ENCODE measurements at regions not wholly inside any gene's neighbourhood (a gene's known extent, or its start where the extent isn't known, plus 50 kb on each side); places are given as distances from the start of the nearest gene placed in this dataset.

GRCh38 chrX:140064993-140065392 lies 99.7 kb upstream of the CXorf66 start:
- H3K4me1 Mint-ChIP-seq = no peaks in the 10 kb centered on the region; the same call in 2 of the 3 replicates
- Histone ChIP-seq H3K9me2 (ENCODE audit: insufficient read depth) (no peaks in the 10 kb centered on the region), H3K27ac (ENCODE audit: low read depth) (no peak overlapping the region), H2AFZ (no peak overlapping the region), H3K4me3 (no peak overlapping the region), H4K20me1 (replicated peaks; ENCODE audit: insufficient read depth) (no peaks in the 10 kb centered on the region), H3K79me2 (replicated peaks; ENCODE audit: insufficient read depth) (no peaks in the 10 kb centered on the region), H3K4me1 (ENCODE audit: insufficient read depth) (no peaks in the 10 kb centered on the region), H3F3A (replicated peaks; ENCODE audit: low read depth) (no peaks in the 10 kb centered on the region), H3K36me3 (ENCODE audit: insufficient read depth) (no peaks in the 10 kb centered on the region), H3K4me2 (no peak overlapping the region), H3K27me3 (ENCODE audit: insufficient read depth) (no peaks in the 10 kb centered on the region)
- TF ChIP-seq REST (IDR thresholded peaks at IDR 0.05; ENCODE audit: unreplicated experiment) (no peak), EZH2phosphoT487 (IDR thresholded peaks at IDR 0.05; ENCODE audit: unreplicated experiment) (no peak), POLR2AphosphoS5 (IDR thresholded peaks at IDR 0.05; ENCODE audit: low read depth) (no peak), CREB1 (CRISPR knock-in tag; IDR thresholded peaks at IDR 0.05; ENCODE audit: low read depth) (no peak), EZH2 (IDR thresholded peaks at IDR 0.05; ENCODE audit: low read depth, unreplicated experiment) (no peak), ETS1 (IDR thresholded peaks at IDR 0.05) (no peak), STAT1 (IDR thresholded peaks at IDR 0.05; ENCODE audit: unreplicated experiment) (no peak), JUNB (IDR thresholded peaks at IDR 0.05; ENCODE audit: unreplicated experiment) (no peak), ZNF114 (CRISPR knock-in tag; IDR thresholded peaks at IDR 0.05) (no peak)
- H3K4me3 Mint-ChIP-seq = no peak overlapping the region
- H3K9me3 Mint-ChIP-seq = no peaks in the 10 kb centered on the region
- no peaks in the 10 kb centered on the region for H3K36me3 Mint-ChIP-seq (ENCODE audit: low read depth)
- H3K27ac Mint-ChIP-seq = no peak overlapping the region
- ATAC-seq = no peak
- H3K27me3 Mint-ChIP-seq (ENCODE audit: insufficient read depth, low read depth, poor library complexity) = no peaks in the 10 kb centered on the region
- no peak for DNase-seq (ENCODE audit: low spot score)

- H3K27me3 Mint-ChIP-seq (ENCODE audit: insufficient read depth, low read depth, poor library complexity) = peaks cover 4% of the 10 kb centered on the region
- H3K9me2 ChIP-seq (ENCODE audit: insufficient read depth) = no peaks in the 10 kb centered on the region
- no peaks in the 10 kb centered on the region for H4K20me1 ChIP-seq (replicated peaks; ENCODE audit: insufficient read depth)
- no peaks in the 10 kb centered on the region for H3K27me3 ChIP-seq (ENCODE audit: insufficient read depth)
- no peak overlapping the region for H3K27ac ChIP-seq (ENCODE audit: low read depth)
- H3K9me3 Mint-ChIP-seq = no peaks in the 10 kb centered on the region
- H3K4me3 Mint-ChIP-seq = no peak overlapping the region
- H3K27ac Mint-ChIP-seq = no peak overlapping the region
- H3F3A ChIP-seq (replicated peaks; ENCODE audit: low read depth) = no peaks in the 10 kb centered on the region
- no peak overlapping the region for H3K4me3 ChIP-seq
- peaks cover 22% of the 10 kb centered on the region for H3K4me1 ChIP-seq (ENCODE audit: insufficient read depth)
- peak; percentile 88 for DNase-seq (ENCODE audit: low spot score)
- H3K79me2 ChIP-seq (replicated peaks; ENCODE audit: insufficient read depth) = no peaks in the 10 kb centered on the region
- H2AFZ ChIP-seq = 0 out of 2 replicates have a peak overlapping the region, but pooled peaks have one; percentile 56
- H3K4me1 Mint-ChIP-seq = peaks cover 15% of the 10 kb centered on the region; the same call in 2 of the 3 replicates
- TF ChIP-seq REST (IDR thresholded peaks at IDR 0.05; ENCODE audit: unreplicated experiment) (no peak), CTCF (conservative IDR thresholded peaks at IDR 0.05; ENCODE audit: low read depth in 2 of 2) (peak; percentile 75 to 89)
- no peak overlapping the region for H3K4me2 ChIP-seq
- H3K36me3 Mint-ChIP-seq (ENCODE audit: low read depth) = no peaks in the 10 kb centered on the region
- ATAC-seq = peak; percentile 98
- no peaks in the 10 kb centered on the region for H3K36me3 ChIP-seq (ENCODE audit: insufficient read depth)
These were observed 91.7 kb upstream of the CXorf66 start for GRCh38 chrX:140057001-140057411.

Data from GM23338 (cell line).